Urothelium cell line (cell line): ENCODE measurements at regions not wholly inside any gene's neighbourhood (a gene's known extent, or its start where the extent isn't known, plus 50 kb on each side); places are given as distances from the start of the nearest gene placed in this dataset.
A peak's percentile ranks its signal among the peaks of the same experiment; 100 is the strongest.
"Not testable (repeated sequence)": the region's sequence is repeated elsewhere in the genome, so short reads cannot be mapped to it uniquely, and the experiment has no call there.

Source experiments
- DNase-seq: peaks from one replicate; pipeline ENCODE4 v3.0.0; 2011; ENCODE audit warnings: low spot score, mixed read lengths
- FAIRE-seq: peaks from 2 replicates; lab custom pipeline; 2011; peaks lifted over from hg19 to GRCh38; lab: Jason Lieb, UNC

GRCh38 chr3:125695688-125696087 lies 100.4 kb upstream of the OSBPL11 start:
- FAIRE-seq: no peak

GRCh38 chr3:125697126-125697525 lies 101.8 kb upstream of the OSBPL11 start:
- not testable (repeated sequence) for FAIRE-seq, DNase-seq

More at GRCh38 chr3:125695688-125696087, 100.4 kb upstream of the OSBPL11 start:
- no peak for DNase-seq

- not testable (repeated sequence) for DNase-seq, FAIRE-seq
Measured at GRCh38 chr3:125697979-125698640, 102.8 kb upstream of the OSBPL11 start.

GRCh38 chr3:125715651-125716050 lies 120.4 kb upstream of the OSBPL11 start:
- FAIRE-seq (no peak), DNase-seq (no peak)

- not testable (repeated sequence) for FAIRE-seq, DNase-seq
Measured at GRCh38 chr3:125732151-125732550, 136.9 kb upstream of the OSBPL11 start.

- not testable (repeated sequence) for FAIRE-seq, DNase-seq
Measured at GRCh38 chr3:125741991-125742718, 146.9 kb upstream of the OSBPL11 start.

GRCh38 chr3:125742845-125743244 lies 147.5 kb upstream of the OSBPL11 start:
- not testable (repeated sequence) for FAIRE-seq
- peak; percentile 15 for DNase-seq

GRCh38 chr3:125757050-125757449 lies 161.8 kb upstream of the OSBPL11 start:
- FAIRE-seq, DNase-seq: not testable (repeated sequence)

- DNase-seq, FAIRE-seq: not testable (repeated sequence)
Measured at GRCh38 chr3:125758641-125759130, 163.4 kb upstream of the OSBPL11 start.

- not testable (repeated sequence) for FAIRE-seq
Measured at GRCh38 chr3:125762601-125763000, 167.3 kb upstream of the OSBPL11 start.

GRCh38 chr3:125766285-125766826 lies 171.1 kb upstream of the OSBPL11 start:
- DNase-seq: peak; percentile 67
- not testable (repeated sequence) for FAIRE-seq

More at GRCh38 chr3:125762601-125763000, 167.3 kb upstream of the OSBPL11 start:
- DNase-seq: not testable (repeated sequence)

- DNase-seq, FAIRE-seq: not testable (repeated sequence)
Measured at GRCh38 chr3:125766931-125767330, 171.6 kb upstream of the OSBPL11 start.

GRCh38 chr3:125767641-125768040 lies 172.3 kb upstream of the OSBPL11 start:
- no peak for FAIRE-seq

GRCh38 chr3:125768821-125769220 lies 173.5 kb upstream of the OSBPL11 start:
- not testable (repeated sequence) for DNase-seq, FAIRE-seq

More at GRCh38 chr3:125767641-125768040, 172.3 kb upstream of the OSBPL11 start:
- no peak for DNase-seq

GRCh38 chr3:125771506-125771905 lies 176.2 kb upstream of the OSBPL11 start:
- FAIRE-seq, DNase-seq: not testable (repeated sequence)

GRCh38 chr3:125774433-125775034 lies 179.2 kb upstream of the OSBPL11 start:
- FAIRE-seq, DNase-seq: not testable (repeated sequence)

- not testable (repeated sequence) for FAIRE-seq, DNase-seq
Measured at GRCh38 chr3:125775106-125775505, 179.8 kb upstream of the OSBPL11 start.

GRCh38 chr3:125775606-125776294 lies 180.5 kb upstream of the OSBPL11 start:
- FAIRE-seq: not testable (repeated sequence)

GRCh38 chr3:125779276-125779675 lies 184.0 kb upstream of the OSBPL11 start:
- FAIRE-seq, DNase-seq: not testable (repeated sequence)

More at GRCh38 chr3:125775606-125776294, 180.5 kb upstream of the OSBPL11 start:
- not testable (repeated sequence) for DNase-seq

GRCh38 chr3:125779918-125780317 lies 184.6 kb upstream of the OSBPL11 start:
- FAIRE-seq, DNase-seq: not testable (repeated sequence)
